GM19463 (cell line): ENCODE measurements at regions not wholly inside any gene's neighbourhood (a gene's known extent, or its start where the extent isn't known, plus 50 kb on each side); places are given as distances from the start of the nearest gene placed in this dataset.

ENCODE experiments used
- ATAC-seq: cut with Tn5 transposase; IDR thresholded peaks from one replicate; pipeline ENCODE4 v1.9.1; 2021; ENCODE audit warnings: mild to moderate bottlenecking, moderate library complexity; ENCODE audit not compliant: unreplicated experiment

DNA sequence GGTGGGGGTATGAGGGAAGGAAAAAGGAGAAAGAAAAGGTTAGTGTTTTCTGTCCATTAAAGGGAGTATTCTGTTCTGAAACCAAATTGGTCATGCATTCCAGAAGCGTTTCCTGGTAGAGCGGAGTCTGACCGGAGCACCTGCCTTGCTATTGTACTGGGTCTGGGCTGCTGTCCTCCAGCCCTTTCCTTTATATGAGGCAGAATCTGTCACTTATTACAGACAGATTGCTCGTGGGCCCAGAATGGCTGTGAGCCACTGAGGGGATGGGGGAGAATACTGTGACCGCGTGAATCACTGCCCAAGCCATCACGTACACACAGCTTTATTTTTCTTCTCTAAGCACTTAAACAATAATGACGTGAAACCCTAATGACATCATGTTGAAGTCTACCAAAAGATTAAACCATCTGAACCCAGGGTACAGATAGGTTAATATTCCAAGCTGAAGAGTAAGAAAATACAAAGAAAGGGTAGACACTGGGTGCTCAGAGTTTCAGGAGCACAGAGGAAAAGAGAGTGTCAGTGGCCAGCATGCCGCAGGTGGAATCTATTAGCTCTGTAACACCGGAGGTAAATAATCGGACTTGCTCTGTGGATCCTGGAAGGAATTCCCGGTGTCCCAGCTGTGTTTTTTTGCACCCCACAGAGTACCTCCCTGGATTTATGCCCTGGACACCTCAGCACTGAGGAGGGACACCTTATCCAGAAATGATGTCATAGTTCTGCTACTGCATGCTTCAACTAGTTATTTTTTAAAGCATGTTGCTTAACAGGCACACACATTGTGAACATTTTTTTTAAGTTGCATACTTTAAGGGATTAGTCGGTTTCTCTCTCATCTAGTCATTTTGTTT lies 573.3 kb downstream of the PKHD1 start:
- ATAC-seq = no peak

- no peak for ATAC-seq
Observed at GRCh38 chr6:51514748-51515402, 572.5 kb downstream of the PKHD1 start.

DNA sequence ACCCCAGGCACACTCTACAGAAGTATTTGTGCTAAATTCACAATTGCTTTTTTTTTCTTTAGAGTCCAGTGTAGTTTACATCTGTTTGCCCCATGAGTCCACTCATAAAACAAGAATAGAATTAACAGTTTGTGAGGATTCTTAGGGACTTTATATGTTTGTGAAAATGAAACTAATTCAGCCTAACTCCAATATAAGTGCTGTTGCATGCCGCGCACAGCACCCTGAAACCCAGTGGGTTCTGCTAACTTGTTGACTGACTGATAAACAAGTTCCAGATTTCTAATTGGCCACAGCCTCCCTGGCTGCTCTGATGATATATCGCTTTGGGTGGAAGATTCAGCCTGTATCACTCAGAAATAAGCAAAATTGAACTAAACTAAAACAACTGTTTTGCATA lies 561.4 kb downstream of the PKHD1 start:
- no peak for ATAC-seq

DNA sequence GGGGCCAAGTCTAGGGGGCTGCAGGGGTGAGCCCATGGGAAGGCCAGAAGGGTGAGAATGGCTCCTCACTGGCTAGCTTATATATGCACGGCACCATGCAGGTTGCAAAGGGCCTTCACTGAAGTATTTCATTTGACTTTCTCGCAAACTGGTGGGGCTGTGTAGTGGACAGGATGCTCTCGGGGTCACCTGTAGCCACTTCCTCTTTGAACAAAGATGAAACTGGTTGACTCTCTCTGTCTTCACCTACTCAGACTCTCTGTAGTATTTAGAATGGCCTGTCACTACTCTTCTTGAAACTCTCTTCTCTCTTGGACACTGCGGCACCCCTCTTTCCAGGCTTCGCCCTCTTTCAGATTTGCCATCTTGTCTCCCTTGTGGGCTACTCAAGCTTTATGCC lies 560.5 kb downstream of the PKHD1 start:
- no peak for ATAC-seq

DNA sequence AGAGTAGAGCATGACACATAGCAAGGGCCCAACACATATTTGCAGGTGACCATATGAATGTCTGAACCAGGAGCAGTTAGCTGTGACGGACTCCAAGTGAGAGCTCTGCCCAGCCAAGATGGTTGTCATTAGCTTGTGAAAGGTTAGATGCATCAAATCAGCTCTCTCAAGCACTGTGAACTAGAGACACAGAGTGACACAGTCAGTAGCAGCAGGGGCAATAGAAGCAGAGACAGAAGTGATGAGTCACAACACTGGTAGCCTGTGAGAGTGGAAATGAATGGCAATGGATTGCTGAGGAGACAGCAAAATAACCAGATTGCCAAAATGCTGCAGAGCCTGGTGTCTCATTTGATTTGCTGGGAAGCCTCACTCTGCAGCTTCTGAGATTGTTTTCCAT lies 558.9 kb downstream of the PKHD1 start:
- ATAC-seq = no peak

- no peak for ATAC-seq
Observed at GRCh38 chr6:51529240-51529639, 558.2 kb downstream of the PKHD1 start.

DNA sequence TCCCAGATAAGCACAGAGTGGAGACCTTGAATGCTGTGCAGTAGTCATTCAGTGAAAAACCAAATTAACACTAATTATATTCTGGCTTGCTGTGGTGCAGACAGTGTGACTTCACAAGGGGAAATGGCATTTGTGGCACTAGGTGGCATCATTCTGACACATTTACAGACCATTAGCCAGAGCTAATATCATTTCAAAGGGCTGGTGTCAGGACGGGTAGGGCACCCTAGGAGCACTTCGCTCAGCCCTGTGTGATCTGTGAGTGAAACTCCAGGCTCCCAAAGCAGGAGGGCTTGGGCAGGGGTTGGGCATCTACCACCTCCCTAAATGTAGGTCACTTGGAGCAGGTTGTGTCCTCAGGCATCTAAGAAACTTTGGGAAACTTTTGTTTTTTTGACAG lies 555.8 kb downstream of the PKHD1 start:
- peak; percentile 72 for ATAC-seq

GRCh38 chr6:51533962-51534361 lies 553.5 kb downstream of the PKHD1 start:
- ATAC-seq = no peak

GRCh38 chr6:51535327-51535726 lies 552.1 kb downstream of the PKHD1 start:
- no peak for ATAC-seq

GRCh38 chr6:51536728-51537127 lies 550.7 kb downstream of the PKHD1 start:
- no peak for ATAC-seq

DNA sequence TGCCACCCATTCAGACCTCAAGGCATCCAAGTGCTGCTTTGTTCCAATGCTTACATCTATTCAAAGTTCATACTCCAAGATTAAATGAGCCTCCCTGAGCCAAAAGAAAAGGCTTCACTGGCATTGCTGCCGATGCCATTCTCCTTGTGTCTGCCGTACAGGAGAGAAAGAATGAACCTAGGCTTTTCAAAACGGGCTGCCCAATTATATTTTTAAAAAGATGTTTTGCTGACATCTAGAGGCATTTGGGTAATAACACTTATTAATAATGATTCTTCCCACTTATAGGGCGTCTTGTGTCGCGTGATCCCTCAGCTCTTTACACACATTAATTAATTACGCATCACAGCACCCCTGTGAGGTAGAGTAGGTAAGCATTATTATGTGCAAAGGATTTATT lies 545.6 kb downstream of the PKHD1 start:
- no peak for ATAC-seq

DNA sequence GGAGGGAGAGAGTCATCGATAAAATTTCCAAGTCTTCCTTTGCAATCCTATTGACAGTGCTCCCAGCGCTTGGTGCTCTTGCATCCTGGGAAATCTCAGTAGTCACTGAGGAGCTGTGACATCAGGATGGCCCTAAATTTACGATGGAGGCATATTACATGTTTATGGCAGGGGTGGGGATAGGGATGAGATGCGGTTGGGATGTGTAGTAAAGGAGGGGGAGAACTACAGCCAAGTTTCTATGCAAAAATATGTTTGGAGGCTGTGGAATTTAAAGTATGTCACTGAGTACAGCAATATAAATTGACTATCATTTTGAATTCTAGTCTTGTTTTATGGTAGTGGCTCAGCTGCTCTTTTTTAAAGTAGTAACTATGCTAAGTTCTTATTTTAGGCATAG lies 544.9 kb downstream of the PKHD1 start:
- ATAC-seq = no peak

- ATAC-seq = no peak
Observed at GRCh38 chr6:51550243-51550642, 537.2 kb downstream of the PKHD1 start.

DNA sequence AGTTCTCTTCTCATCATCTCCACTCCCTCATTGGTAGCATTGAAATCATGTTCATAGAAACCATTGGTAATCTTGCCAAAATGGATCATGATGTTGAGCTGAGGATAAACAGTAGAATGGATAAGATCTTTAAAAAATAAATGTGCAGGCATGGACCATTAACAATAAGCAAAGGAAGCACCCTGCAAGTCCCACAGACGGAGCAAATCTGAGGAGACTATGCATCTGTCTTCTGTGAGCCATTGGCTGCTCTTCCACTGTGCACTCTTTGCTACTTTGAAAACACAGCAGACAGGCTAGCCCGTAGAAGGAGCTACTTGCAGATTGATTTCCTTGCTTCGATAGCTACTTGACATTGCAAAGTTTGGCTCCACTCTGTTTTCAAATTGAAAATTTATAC lies 535.0 kb downstream of the PKHD1 start:
- ATAC-seq = no peak

GRCh38 chr6:51553246-51554015 lies 534.0 kb downstream of the PKHD1 start:
- ATAC-seq = no peak

DNA sequence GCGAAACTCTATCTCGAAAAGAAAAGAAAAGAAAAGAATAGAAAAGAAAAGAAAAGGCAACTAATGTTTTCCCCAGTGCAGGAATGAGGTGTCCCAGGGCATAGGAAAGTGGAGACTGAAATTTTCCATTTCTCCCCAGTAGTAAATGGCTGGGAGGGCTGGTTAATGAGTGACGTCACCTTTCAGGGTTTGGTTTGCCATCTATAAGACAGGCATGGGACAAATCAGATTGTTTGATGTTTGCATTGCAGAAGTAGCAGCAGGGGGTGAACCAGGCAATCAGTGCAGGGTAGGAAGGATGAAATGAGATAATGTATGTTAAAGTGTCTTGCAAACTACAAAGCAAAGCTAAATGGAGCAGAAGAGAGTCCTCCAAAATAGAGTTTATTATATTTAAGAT lies 533.4 kb downstream of the PKHD1 start:
- ATAC-seq = no peak

DNA sequence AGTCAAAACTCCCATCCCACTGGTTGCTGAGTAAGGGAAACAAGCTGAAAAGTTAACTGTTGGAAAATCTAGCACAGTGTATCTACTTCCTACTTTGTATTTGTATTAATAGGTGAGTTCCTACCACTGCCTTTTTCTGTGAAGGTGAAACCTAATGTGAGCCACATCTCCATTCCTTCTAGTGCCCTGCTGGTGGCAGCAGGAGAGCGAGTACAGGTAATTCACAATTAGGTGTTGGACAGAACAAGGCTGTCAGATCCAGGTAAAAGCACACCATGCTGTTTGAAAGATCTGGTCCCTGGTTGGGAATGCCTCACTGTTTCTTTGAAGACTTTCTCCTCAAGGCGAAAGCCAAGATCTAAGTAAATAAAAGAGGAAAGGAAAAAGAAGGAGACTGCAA lies 528.4 kb downstream of the PKHD1 start:
- ATAC-seq = no peak

DNA sequence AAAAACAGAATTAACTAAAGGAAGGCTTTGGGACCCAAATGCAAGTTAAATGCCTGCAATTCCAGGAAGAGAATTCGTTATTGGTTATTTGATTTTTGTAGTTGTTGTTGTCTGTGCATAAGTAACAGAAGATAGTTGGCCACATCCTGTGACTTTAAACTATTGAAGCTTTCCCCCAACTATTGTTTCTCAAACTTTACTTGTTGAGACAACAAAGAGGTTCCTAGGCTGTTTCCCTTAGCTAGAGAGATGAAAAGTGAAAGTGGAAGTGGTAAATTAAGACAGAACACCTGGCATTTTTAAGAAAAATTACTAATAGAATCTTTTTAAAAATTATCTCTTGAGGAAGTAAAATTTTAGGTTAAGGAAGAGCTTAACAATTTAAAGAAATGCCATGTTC lies 525.2 kb downstream of the PKHD1 start:
- ATAC-seq = peak; percentile 89
